GM12892 (cell line): ENCODE measurements at regions not wholly inside any gene's neighbourhood (a gene's known extent, or its start where the extent isn't known, plus 50 kb on each side); places are given as distances from the start of the nearest gene placed in this dataset.

ENCODE experiments used
- POLR2A ChIP-seq: IDR thresholded peaks from 2 replicates; pipeline ENCODE4 v1.6.1; 2011; ENCODE audit warnings: low read depth, low read length, control low read depth
- POLR2AphosphoS5 ChIP-seq: IDR thresholded peaks from 2 replicates; pipeline ENCODE4 v1.6.1; 2011; ENCODE audit warnings: low read depth, low read length, control low read depth
- TAF1 ChIP-seq: IDR thresholded peaks from 2 replicates; pipeline ENCODE4 v1.6.1; 2011; ENCODE audit warnings: low read depth, mild to moderate bottlenecking, control low read depth, low read length, borderline replicate concordance

- no peak for TF ChIP-seq POLR2AphosphoS5
- no peak for TF ChIP-seq POLR2A
- TF ChIP-seq TAF1, result no peak
Measured at GRCh38 chr5:143898916-143899591, 87.1 kb downstream of the HMHB1 start.
